Right lung (tissue), 2 donors: ENCODE measurements at regions not wholly inside any gene's neighbourhood (a gene's known extent, or its start where the extent isn't known, plus 50 kb on each side); places are given as distances from the start of the nearest gene placed in this dataset.
"Not testable (repeated sequence)": the region's sequence is repeated elsewhere in the genome, so short reads cannot be mapped to it uniquely, and the experiment has no call there.

ENCODE experiments used
- DNase-seq, 2 donors: peaks; one replicate each; pipeline ENCODE4 v3.0.0-alpha.2; 2013

GRCh38 chr21:15278279-15278678 is 213.5 kb upstream of the NRIP1 start:
- DNase-seq: no peak

GRCh38 chr21:15278851-15279250 is 214.1 kb upstream of the NRIP1 start:
- no peak for DNase-seq

- no peak for DNase-seq
These were observed 214.7 kb upstream of the NRIP1 start for GRCh38 chr21:15279482-15279881.

- no peak for DNase-seq
These were observed 216.9 kb upstream of the NRIP1 start for GRCh38 chr21:15281714-15282113.

- no peak for DNase-seq
These were observed 217.9 kb upstream of the NRIP1 start for GRCh38 chr21:15282665-15283064.

GRCh38 chr21:15283138-15283537 is 218.3 kb upstream of the NRIP1 start:
- no peak for DNase-seq

- DNase-seq: no peak
These were observed 219.0 kb upstream of the NRIP1 start for GRCh38 chr21:15283789-15284188.

- no peak for DNase-seq
These were observed 220.8 kb upstream of the NRIP1 start for GRCh38 chr21:15285556-15285955.

GRCh38 chr21:15289246-15289645 is 224.4 kb upstream of the NRIP1 start:
- DNase-seq: no peak

GRCh38 chr21:15289896-15290841 is 225.4 kb upstream of the NRIP1 start:
- DNase-seq: peak; percentile 27 to 40

GRCh38 chr21:15291621-15292266 is 226.9 kb upstream of the NRIP1 start:
- DNase-seq: no peak

- no peak for DNase-seq
These were observed 228.4 kb upstream of the NRIP1 start for GRCh38 chr21:15293240-15293639.

- DNase-seq: no peak
These were observed 231.1 kb upstream of the NRIP1 start for GRCh38 chr21:15295875-15296274.

GRCh38 chr21:15297824-15298223 is 233.0 kb upstream of the NRIP1 start:
- DNase-seq: no peak

- no peak for DNase-seq
These were observed 233.5 kb upstream of the NRIP1 start for GRCh38 chr21:15298306-15298705.

- not testable (repeated sequence) for DNase-seq
These were observed 234.0 kb upstream of the NRIP1 start for GRCh38 chr21:15298755-15299154.

GRCh38 chr21:15300131-15300530 is 235.3 kb upstream of the NRIP1 start:
- DNase-seq: no peak

GRCh38 chr21:15301014-15301413 is 236.2 kb upstream of the NRIP1 start:
- DNase-seq: no peak

GRCh38 chr21:15301736-15302135 is 236.9 kb upstream of the NRIP1 start:
- DNase-seq: no peak

- peak; percentile 27 to 56 for DNase-seq
These were observed 241.5 kb upstream of the NRIP1 start for GRCh38 chr21:15306271-15306670.

GRCh38 chr21:15308333-15308732 is 243.5 kb upstream of the NRIP1 start:
- no peak for DNase-seq

GRCh38 chr21:15309022-15309590 is 244.3 kb upstream of the NRIP1 start:
- no peak for DNase-seq

GRCh38 chr21:15309721-15310120 is 244.9 kb upstream of the NRIP1 start:
- no peak for DNase-seq
